ENCODE measurements at regions not wholly inside any gene's neighbourhood (a gene's known extent, or its start where the extent isn't known, plus 50 kb on each side); places are given as distances from the start of the nearest gene placed in this dataset.

DNA sequence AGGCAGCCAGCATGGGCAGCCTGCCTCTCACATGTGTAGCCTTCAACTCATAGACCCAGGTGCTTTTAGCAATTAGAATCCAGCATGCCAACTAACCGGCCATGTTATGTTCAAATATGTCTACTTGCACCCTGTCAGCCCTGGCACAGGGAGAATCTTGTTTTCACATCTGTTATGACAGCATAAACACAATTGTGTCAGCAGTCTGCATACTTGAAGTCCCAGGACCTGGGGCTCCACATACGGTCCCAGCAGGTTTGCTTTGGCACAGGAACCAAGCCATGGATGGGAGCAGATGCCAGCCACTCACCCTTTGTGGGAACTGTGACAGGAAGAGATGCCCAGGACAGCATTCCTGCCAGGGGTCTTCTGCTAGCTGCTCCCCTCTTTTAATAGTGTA lies 67.2 kb upstream of the SYNDIG1 start:
- DNase-seq = no peak
- 43 to 45% methylated on average over 2 of the region's 2 CpGs for WGBS, 2 donors

DNA sequence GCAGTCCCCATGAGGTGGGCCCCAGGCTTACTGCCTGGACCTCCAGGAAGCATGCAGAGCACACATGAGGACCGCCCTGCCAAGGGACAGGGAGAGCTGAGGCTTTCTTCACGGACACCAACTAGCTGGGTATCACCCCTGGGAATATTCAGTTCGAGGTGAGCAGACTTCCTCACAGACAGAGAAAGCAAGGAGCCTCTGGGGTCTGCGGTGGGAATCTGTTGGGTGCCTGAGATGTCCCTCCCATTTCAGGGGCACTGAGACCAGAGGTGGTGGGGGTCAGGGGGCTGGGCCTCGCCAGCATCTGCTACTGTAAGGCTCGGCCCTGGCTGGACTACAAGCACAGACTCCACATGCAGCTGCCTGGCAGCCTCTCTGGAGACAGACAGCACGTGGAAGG lies 74.3 kb upstream of the SYNDIG1 start:
- DNase-seq = no peak
- Histone ChIP-seq H3K27me3 (no peaks in the 10 kb centered on the region), H3K36me3 (no peaks in the 10 kb centered on the region), H3K27ac (no peak overlapping the region), H3K4me1 (no peaks in the 10 kb centered on the region), H3K4me3 (replicated peaks in 1 of 3) (no peak overlapping the region), H3K9me3 (no peaks in the 10 kb centered on the region)
- 64 to 80% methylated on average over 5 to 7 of the region's 7 CpGs for WGBS, 2 donors
- no peak for TF ChIP-seq CTCF (IDR thresholded peaks at IDR 0.05)
- TF ChIP-seq POLR2A (IDR thresholded peaks at IDR 0.05) = no peak
- intact Hi-C loops (cut with DNase I) = no loop called here

More for the DNA sequence above, 67.2 kb upstream of the SYNDIG1 start:
- Histone ChIP-seq H3K4me1 (peaks cover 0 to 5% of the 10 kb centered on the region in 2 donors), H3K27me3 (no peaks in the 10 kb centered on the region), H3K9me3 (no peaks in the 10 kb centered on the region), H3K36me3 (no peaks in the 10 kb centered on the region), H3K27ac (no peak overlapping the region), H3K4me3 (replicated peaks in 1 of 3) (no peak overlapping the region)
- TF ChIP-seq POLR2A (IDR thresholded peaks at IDR 0.05) (no peak), CTCF (IDR thresholded peaks at IDR 0.05) (no peak)
- intact Hi-C loops (cut with DNase I) = no loop called here

DNA sequence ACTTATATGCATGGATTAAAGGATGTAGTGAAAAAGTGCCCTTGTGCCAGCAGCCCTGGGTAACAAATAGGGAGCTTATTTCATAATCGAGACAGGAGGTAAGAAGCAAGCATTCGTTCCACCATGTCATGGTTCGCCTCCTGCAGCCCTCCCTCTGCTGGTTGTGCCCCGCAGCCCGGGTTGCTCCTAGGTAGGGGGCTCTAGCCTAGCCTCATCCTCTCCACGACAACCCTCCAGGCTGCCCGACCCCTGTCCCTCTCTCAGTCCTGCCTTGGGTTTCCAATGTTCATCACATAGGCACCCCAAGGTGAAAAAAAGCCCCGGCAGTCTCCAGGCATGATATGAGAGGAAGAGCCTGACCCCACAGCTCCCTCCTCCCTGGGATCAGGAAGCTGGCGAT lies 75.5 kb upstream of the SYNDIG1 start:
- Histone ChIP-seq H3K4me3 (replicated peaks in 1 of 3) (no peak overlapping the region), H3K9me3 (no peaks in the 10 kb centered on the region), H3K4me1 (no peaks in the 10 kb centered on the region), H3K27ac (no peak overlapping the region), H3K27me3 (no peaks in the 10 kb centered on the region), H3K36me3 (no peaks in the 10 kb centered on the region)
- DNase-seq = no peak
- 75 to 80% methylated on average over 9 of the region's 9 CpGs for WGBS, 2 donors
- intact Hi-C loops (cut with DNase I) = no loop called here
- TF ChIP-seq POLR2A (IDR thresholded peaks at IDR 0.05) (no peak), CTCF (IDR thresholded peaks at IDR 0.05) (no peak)

DNA sequence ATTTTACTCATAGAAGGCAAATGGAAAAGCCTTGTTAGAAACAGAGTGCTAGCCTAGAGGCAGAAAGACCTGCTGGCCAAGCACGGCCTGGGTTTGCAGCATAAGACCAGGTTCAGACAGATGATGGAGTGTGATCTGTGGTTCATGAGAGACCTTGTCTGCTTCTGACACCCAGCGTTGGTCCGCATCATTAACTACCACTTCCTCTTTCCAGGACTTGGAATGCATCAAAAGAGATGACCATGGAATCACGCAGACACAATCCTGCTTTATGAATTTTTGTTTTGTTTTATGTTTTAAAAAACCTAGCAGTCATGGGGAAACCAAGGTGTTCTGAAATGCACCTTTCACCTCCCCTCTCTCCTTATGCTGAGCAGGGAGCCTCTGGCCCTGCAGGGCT lies 76.8 kb upstream of the SYNDIG1 start:
- no peaks in the 10 kb centered on the region for H3K36me3 ChIP-seq
- 87 to 91% methylated on average over 4 of the region's 4 CpGs for WGBS, 2 donors
- no peaks in the 10 kb centered on the region for H3K27me3 ChIP-seq
- no peak overlapping the region for H3K4me3 ChIP-seq (replicated peaks in 1 of 3)
- no peak overlapping the region for H3K27ac ChIP-seq
- H3K9me3 ChIP-seq = no peaks in the 10 kb centered on the region
- H3K4me1 ChIP-seq = no peaks in the 10 kb centered on the region
- DNase-seq = no peak
- intact Hi-C loops (cut with DNase I) = no loop called here
- TF ChIP-seq CTCF (IDR thresholded peaks at IDR 0.05) (no peak), POLR2A (IDR thresholded peaks at IDR 0.05) (no peak)

DNA sequence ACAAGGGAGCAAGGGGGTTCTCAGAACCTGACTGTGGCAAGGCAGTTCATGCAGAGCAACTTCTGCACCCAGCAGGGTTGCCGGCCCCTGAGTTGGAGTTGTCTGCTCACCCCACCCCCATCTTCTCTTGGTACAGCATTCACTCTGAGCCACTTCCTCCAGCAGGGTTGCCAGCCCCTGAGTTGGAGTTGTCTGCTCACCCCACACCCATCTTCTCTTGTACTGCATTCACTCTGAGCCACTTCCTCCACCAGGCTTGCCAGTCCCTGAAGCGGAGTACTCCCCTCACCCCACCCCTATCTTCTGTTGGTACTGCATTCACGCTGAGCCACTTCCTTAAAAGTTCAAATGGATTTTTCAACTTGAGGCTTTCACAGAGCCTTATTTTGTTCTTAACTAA lies 79.7 kb upstream of the SYNDIG1 start:
- 76 to 87% methylated on average over 3 of the region's 3 CpGs for WGBS, 2 donors
- TF ChIP-seq CTCF (IDR thresholded peaks at IDR 0.05) (no peak), POLR2A (IDR thresholded peaks at IDR 0.05) (no peak)
- no peak for DNase-seq

More for the DNA sequence above, 79.7 kb upstream of the SYNDIG1 start:
- Histone ChIP-seq H3K27ac (no peak overlapping the region), H3K9me3 (no peaks in the 10 kb centered on the region), H3K4me3 (replicated peaks in 1 of 3) (no peak overlapping the region), H3K27me3 (no peaks in the 10 kb centered on the region), H3K4me1 (no peaks in the 10 kb centered on the region), H3K36me3 (no peaks in the 10 kb centered on the region)
- intact Hi-C loops (cut with DNase I) = no loop called here

Measured in thyroid gland (tissue), 4 donors.